Mesendoderm (in vitro differentiated cells): ENCODE measurements at regions not wholly inside any gene's neighbourhood (a gene's known extent, or its start where the extent isn't known, plus 50 kb on each side); places are given as distances from the start of the nearest gene placed in this dataset.

Experiments used
- DNase-seq: peaks from one replicate; pipeline ENCODE4 v3.0.0; 2013
- H2AK5ac ChIP-seq: 2 replicates; pipeline ENCODE4 v1.6.1; 2013; ENCODE audit warnings: low read length, inconsistent platforms
- H2BK120ac ChIP-seq: 2 replicates; pipeline ENCODE4 v1.6.1; 2013; ENCODE audit warnings: low read depth, mild to moderate bottlenecking, low read length, moderate library complexity, mixed read lengths
- H2BK15ac ChIP-seq: replicated peaks from 2 replicates; pipeline ENCODE4 v1.6.1; 2013; ENCODE audit warnings: low read depth, mild to moderate bottlenecking, moderate library complexity
- H2BK5ac ChIP-seq: 2 replicates; pipeline ENCODE4 v1.6.1; 2013; ENCODE audit warnings: low read length, inconsistent platforms
- H3K18ac ChIP-seq: 2 replicates; pipeline ENCODE4 v1.6.1; 2013; ENCODE audit warnings: mild to moderate bottlenecking, low read length, mixed read lengths
- H3K23ac ChIP-seq: one replicate; pipeline ENCODE4 v1.6.1; 2013; ENCODE audit warnings: low read length
- H3K27ac ChIP-seq: 2 replicates; pipeline ENCODE4 v1.5.1; 2013; ENCODE audit warnings: low read depth, mild to moderate bottlenecking, inconsistent platforms, low read length, moderate library complexity
- H3K27me3 ChIP-seq: 2 replicates; pipeline ENCODE4 v1.6.1; 2013; ENCODE audit warnings: low read length, control low read depth, mild to moderate bottlenecking, inconsistent platforms; ENCODE audit not compliant: insufficient read depth, poor library complexity
- H3K36me3 ChIP-seq: 2 replicates; pipeline ENCODE4 v1.6.1; 2013; ENCODE audit warnings: low read length, inconsistent platforms; ENCODE audit not compliant: control insufficient read depth, insufficient read depth
- H3K4ac ChIP-seq: one replicate; pipeline ENCODE4 v1.6.1; 2013; ENCODE audit warnings: low read depth, mild to moderate bottlenecking, low read length, moderate library complexity
- H3K4me1 ChIP-seq: 2 replicates; pipeline ENCODE4 v1.6.1; 2013; ENCODE audit warnings: low read depth, low read length, inconsistent platforms; ENCODE audit not compliant: control insufficient read depth
- H3K4me2 ChIP-seq: 2 replicates; pipeline ENCODE4 v1.6.1; 2013; ENCODE audit warnings: low read length
- H3K4me3 ChIP-seq: 2 replicates; pipeline ENCODE4 v1.5.1; 2013; ENCODE audit warnings: mild to moderate bottlenecking, low read length
- H3K56ac ChIP-seq: one replicate; pipeline ENCODE4 v1.6.1; 2013; ENCODE audit warnings: low read length
- H3K79me1 ChIP-seq: 2 replicates; pipeline ENCODE4 v1.6.1; 2013; ENCODE audit warnings: low read length, inconsistent platforms
- H3K79me2 ChIP-seq: 2 replicates; pipeline ENCODE4 v1.6.1; 2013; ENCODE audit warnings: mild to moderate bottlenecking, low read length; ENCODE audit not compliant: control insufficient read depth, insufficient read depth
- H3K9ac ChIP-seq: 2 replicates; pipeline ENCODE4 v1.6.1; 2013; ENCODE audit warnings: low read length, inconsistent platforms
- H4K5ac ChIP-seq: one replicate; pipeline ENCODE4 v1.6.1; 2013; ENCODE audit warnings: low read length
- H4K8ac ChIP-seq: one replicate; pipeline ENCODE4 v1.6.1; 2013; ENCODE audit warnings: low read depth, mild to moderate bottlenecking, control low read depth, low read length, moderate library complexity
- WGBS: extraction: QIAGEN DNeasy Blood & Tissue Kit; methylation state at CpG from one replicate; pipeline ENCODE4 v1.1.7; 2013; ENCODE audit warnings: low lambda C conversion rate, missing lambda C conversion rate; ENCODE audit not compliant: insufficient coverage; ENCODE audit errors: extremely low coverage; 5-methylcytosine and 5-hydroxymethylcytosine counted together

DNA sequence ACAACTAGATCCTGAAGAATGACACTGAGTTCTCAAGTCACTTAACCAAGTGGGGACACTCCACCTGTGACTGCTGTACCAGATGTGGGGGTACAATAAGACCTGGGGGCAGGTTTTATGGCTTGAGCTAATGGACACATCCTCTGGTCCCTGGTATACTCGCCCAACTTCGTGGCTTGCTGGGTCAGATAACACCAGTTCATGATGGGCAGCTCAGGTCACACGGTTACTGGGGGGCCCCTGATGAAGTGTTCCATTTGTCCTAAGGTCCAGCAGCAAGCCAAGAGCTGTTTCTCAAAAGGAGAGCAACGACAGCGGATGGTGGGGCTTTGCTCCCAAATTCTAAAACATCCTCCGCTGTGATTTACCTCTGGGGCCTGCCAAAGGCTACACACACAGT is 1368.4 kb downstream of the BRD1 start:
- Histone ChIP-seq H3K4me1 (peaks cover 5% of the 10 kb centered on the region), H3K4me2 (no peak overlapping the region), H2BK15ac (no peak overlapping the region), H2AK5ac (no peak overlapping the region), H3K36me3 (no peaks in the 10 kb centered on the region), H3K27me3 (no peaks in the 10 kb centered on the region), H3K4ac (no peak overlapping the region), H3K9ac (no peak overlapping the region), H3K79me2 (no peaks in the 10 kb centered on the region), H2BK120ac (no peak overlapping the region), H3K56ac (no peak overlapping the region), H2BK5ac (no peak overlapping the region), H3K23ac (no peak overlapping the region), H4K8ac (no peak overlapping the region), H3K79me1 (no peaks in the 10 kb centered on the region), H3K4me3 (no peak overlapping the region), H4K5ac (no peak overlapping the region), H3K18ac (no peak overlapping the region), H3K27ac (no peak overlapping the region)
- no CpG with 5 or more reads among the region's 6 CpGs for WGBS
- no peak for DNase-seq

GRCh38 chr22:48456449-48456848 is 1371.2 kb downstream of the BRD1 start:
- Histone ChIP-seq H3K23ac (no peak overlapping the region), H3K18ac (no peak overlapping the region), H3K27ac (no peak overlapping the region), H3K79me1 (no peaks in the 10 kb centered on the region), H2BK15ac (no peak overlapping the region), H4K5ac (no peak overlapping the region), H2AK5ac (no peak overlapping the region), H3K4me3 (no peak overlapping the region), H3K79me2 (no peaks in the 10 kb centered on the region), H3K27me3 (no peaks in the 10 kb centered on the region), H4K8ac (no peak overlapping the region), H3K36me3 (no peaks in the 10 kb centered on the region), H2BK5ac (no peak overlapping the region), H3K56ac (no peak overlapping the region), H3K4me2 (no peak overlapping the region), H3K9ac (no peak overlapping the region), H3K4me1 (no peaks in the 10 kb centered on the region), H2BK120ac (no peak overlapping the region), H3K4ac (no peak overlapping the region)
- WGBS: no CpG with 5 or more reads among the region's 8 CpGs
- DNase-seq: no peak

DNA sequence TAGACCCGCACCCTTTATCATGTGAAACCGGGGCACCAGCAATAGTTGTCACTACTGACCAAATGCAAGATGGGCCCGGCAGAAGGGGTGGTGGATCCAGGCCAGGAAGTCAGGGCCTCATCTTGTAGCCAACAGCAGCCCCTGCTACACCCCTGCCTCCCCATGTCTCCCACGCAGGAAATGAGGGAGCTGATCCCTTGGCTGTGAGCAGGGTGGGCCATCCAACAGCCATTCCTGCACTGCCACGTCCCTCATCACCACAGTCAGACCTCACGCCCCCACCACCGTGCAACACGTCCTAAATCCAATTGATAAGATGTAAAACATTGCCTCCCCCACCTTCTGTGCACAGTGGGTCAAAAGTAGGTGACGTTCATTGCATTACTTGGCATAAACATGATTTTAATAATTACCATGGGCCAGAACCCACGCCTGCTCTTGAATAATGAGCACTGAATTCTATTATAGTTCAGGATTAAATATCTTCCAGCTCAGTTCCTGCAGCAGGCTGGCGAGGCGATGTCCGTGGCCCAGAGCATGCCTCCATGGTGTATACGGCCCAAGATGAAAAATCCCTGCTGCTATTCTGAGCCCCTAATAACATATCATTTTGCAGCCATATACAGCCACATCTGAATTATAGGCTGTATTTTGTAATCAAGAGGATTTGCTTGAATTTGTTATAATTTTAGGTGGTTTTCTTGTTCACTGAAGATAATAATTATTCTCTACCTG is 1373.8 kb downstream of the BRD1 start:
- Histone ChIP-seq H2BK5ac (no peak overlapping the region), H2BK120ac (no peak overlapping the region), H3K4me3 (no peak overlapping the region), H3K36me3 (no peaks in the 10 kb centered on the region), H3K4ac (no peak overlapping the region), H3K79me1 (no peaks in the 10 kb centered on the region), H3K56ac (no peak overlapping the region), H3K23ac (no peak overlapping the region), H3K27ac (no peak overlapping the region), H2AK5ac (no peak overlapping the region), H2BK15ac (no peak overlapping the region), H3K79me2 (no peaks in the 10 kb centered on the region), H4K8ac (no peak overlapping the region), H3K18ac (no peak overlapping the region), H3K4me2 (no peak overlapping the region), H4K5ac (no peak overlapping the region), H3K4me1 (no peaks in the 10 kb centered on the region), H3K27me3 (no peaks in the 10 kb centered on the region), H3K9ac (no peak overlapping the region)
- no peak for DNase-seq
- no CpG with 5 or more reads among the region's 14 CpGs for WGBS

GRCh38 chr22:48453171-48453570 is 1374.5 kb downstream of the BRD1 start:
- H2BK15ac ChIP-seq: no peak overlapping the region

GRCh38 chr22:48452766-48453165 is 1374.9 kb downstream of the BRD1 start:
- DNase-seq: no peak
- no peak overlapping the region for H3K4me3 ChIP-seq
- no peak overlapping the region for H4K8ac ChIP-seq
- no peak overlapping the region for H2BK120ac ChIP-seq
- no peaks in the 10 kb centered on the region for H3K4me1 ChIP-seq
- no peak overlapping the region for H3K18ac ChIP-seq
- no peak overlapping the region for H3K4ac ChIP-seq
- WGBS: no CpG with 5 or more reads among the region's 10 CpGs
- H2BK5ac ChIP-seq: no peak overlapping the region
- H3K23ac ChIP-seq: no peak overlapping the region
- H3K27ac ChIP-seq: no peak overlapping the region
- no peak overlapping the region for H4K5ac ChIP-seq
- H3K4me2 ChIP-seq: no peak overlapping the region
- H2BK15ac ChIP-seq: no peak overlapping the region
- no peaks in the 10 kb centered on the region for H3K36me3 ChIP-seq
- no peak overlapping the region for H3K9ac ChIP-seq
- H2AK5ac ChIP-seq: no peak overlapping the region
- no peaks in the 10 kb centered on the region for H3K27me3 ChIP-seq
- H3K56ac ChIP-seq: no peak overlapping the region
- no peaks in the 10 kb centered on the region for H3K79me2 ChIP-seq
- H3K79me1 ChIP-seq: no peaks in the 10 kb centered on the region

More at GRCh38 chr22:48453171-48453570, 1374.5 kb downstream of the BRD1 start:
- no peak for DNase-seq
- Histone ChIP-seq H3K23ac (no peak overlapping the region), H3K27ac (no peak overlapping the region), H2BK120ac (no peak overlapping the region), H2BK5ac (no peak overlapping the region), H3K4me1 (no peaks in the 10 kb centered on the region), H4K8ac (no peak overlapping the region), H3K4me2 (no peak overlapping the region), H4K5ac (no peak overlapping the region), H3K4ac (no peak overlapping the region), H3K9ac (no peak overlapping the region), H3K79me2 (no peaks in the 10 kb centered on the region), H3K79me1 (no peaks in the 10 kb centered on the region), H2AK5ac (no peak overlapping the region), H3K4me3 (no peak overlapping the region), H3K27me3 (no peaks in the 10 kb centered on the region), H3K36me3 (no peaks in the 10 kb centered on the region), H3K56ac (no peak overlapping the region), H3K18ac (no peak overlapping the region)
- no CpG with 5 or more reads among the region's 7 CpGs for WGBS

DNA sequence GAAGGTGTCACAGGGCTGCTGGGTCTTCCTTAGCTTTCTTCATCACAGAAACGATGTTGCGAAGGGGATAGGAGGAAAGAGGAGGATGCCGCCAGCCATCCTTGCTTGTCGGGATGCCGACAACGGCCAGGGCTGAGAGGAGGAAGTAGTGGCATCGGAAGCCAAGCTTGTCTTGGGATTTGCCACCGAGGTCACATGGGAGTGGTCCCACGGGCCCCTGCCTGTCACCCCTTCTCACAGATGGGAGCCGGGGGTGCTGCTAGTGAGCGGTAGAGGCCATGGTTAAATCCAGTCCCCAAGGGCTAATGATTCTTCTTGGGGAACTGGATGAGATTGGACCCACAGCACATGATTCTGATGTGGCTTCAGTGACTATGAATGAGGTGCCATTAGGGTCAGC is 1375.8 kb downstream of the BRD1 start:
- Histone ChIP-seq H4K8ac (no peak overlapping the region), H3K36me3 (no peaks in the 10 kb centered on the region), H3K79me1 (no peaks in the 10 kb centered on the region), H3K79me2 (no peaks in the 10 kb centered on the region), H2BK120ac (no peak overlapping the region), H3K27ac (no peak overlapping the region), H3K27me3 (no peaks in the 10 kb centered on the region), H2BK5ac (no peak overlapping the region), H3K4me2 (no peak overlapping the region), H3K18ac (no peak overlapping the region), H3K56ac (no peak overlapping the region), H2AK5ac (no peak overlapping the region), H3K4ac (no peak overlapping the region), H3K4me1 (no peaks in the 10 kb centered on the region), H3K4me3 (no peak overlapping the region), H3K23ac (no peak overlapping the region), H4K5ac (no peak overlapping the region), H2BK15ac (no peak overlapping the region), H3K9ac (no peak overlapping the region)
- no peak for DNase-seq
- no CpG with 5 or more reads among the region's 11 CpGs for WGBS
